ENCODE measurements at regions not wholly inside any gene's neighbourhood (a gene's known extent, or its start where the extent isn't known, plus 50 kb on each side); places are given as distances from the start of the nearest gene placed in this dataset.

GRCh38 chr22:48393041-48393370 is 1434.7 kb downstream of the BRD1 start:
- POLR2A ChIA-PET (ENCODE audit: unreplicated experiment), result no interaction called here
- no peaks in the 10 kb centered on the region for H3K4me1 ChIP-seq (ENCODE audit: control insufficient read depth, insufficient read depth, low read length)
- H3K4me3 ChIP-seq (ENCODE audit: insufficient read depth, low read depth, low read length), result no peak overlapping the region
- H3K9me1 ChIP-seq (ENCODE audit: insufficient read depth, low read length), result no peaks in the 10 kb centered on the region
- H2BK20ac ChIP-seq (ENCODE audit: low read depth, low read length), result no peak overlapping the region
- H3K4me2 ChIP-seq (ENCODE audit: low read depth, low read length), result no peak overlapping the region
- peaks cover 59% of the 10 kb centered on the region for H3K9me3 ChIP-seq (ENCODE audit: control insufficient read depth, insufficient read depth, low read length)
- in situ Hi-C loops (cut with MboI; ENCODE audit: low sequenced_read_pairs), result no loop called here
- no peak overlapping the region for H3K14ac ChIP-seq (replicated peaks; ENCODE audit: low read depth, low read length)
- H3K79me1 ChIP-seq (ENCODE audit: low read depth in 1 of 2, low read length in 2 of 2), result no peaks in the 10 kb centered on the region
- no peak overlapping the region for H2AK5ac ChIP-seq (ENCODE audit: low read depth, low read length)
- WGBS, 2 experiments (ENCODE audit: extremely low coverage in 2 of 2, insufficient read length in 1 of 2), result 55% methylated on average over 8 of the region's 13 CpGs; no CpG with 5 or more reads in 1 of the 2 experiments
- no peaks in the 10 kb centered on the region for H3K27me3 ChIP-seq (ENCODE audit: control insufficient read depth, insufficient read depth, low read length)
- dilution Hi-C loops (cut with HindIII; ENCODE audit: low sequenced_read_pairs, unreplicated experiment), result no loop called here
- no peak for ATAC-seq (ENCODE audit: low read depth)
- H2BK5ac ChIP-seq (ENCODE audit: low read depth, low read length, poor library complexity, severe bottlenecking), result no peak overlapping the region
- no peak overlapping the region for H2AK9ac ChIP-seq (replicated peaks; ENCODE audit: low read depth, low read length, poor library complexity)
- no peak overlapping the region for H2BK120ac ChIP-seq (ENCODE audit: low read depth, low read length)
- TF ChIP-seq NFE2L2 (IDR thresholded peaks at IDR 0.05; ENCODE audit: low read depth, low read length) (no peak), CHD1 (IDR thresholded peaks at IDR 0.05; ENCODE audit: low read depth, low read length) (no peak), MAFK (IDR thresholded peaks at IDR 0.05; ENCODE audit: low read depth, low read length) (no peak), BHLHE40 (IDR thresholded peaks at IDR 0.05; ENCODE audit: low read depth, low read length) (no peak), FOS (IDR thresholded peaks at IDR 0.05; ENCODE audit: low read depth, low read length) (no peak), USF2 (IDR thresholded peaks at IDR 0.05; ENCODE audit: low read depth, low read length) (no peak), SMC3 (IDR thresholded peaks at IDR 0.05; ENCODE audit: low read depth, low read length) (no peak), RFX5 (IDR thresholded peaks at IDR 0.05; ENCODE audit: low read depth, low read length) (no peak), CEBPB (IDR thresholded peaks at IDR 0.05; ENCODE audit: low read depth, low read length) (no peak), RCOR1 (IDR thresholded peaks at IDR 0.05; ENCODE audit: insufficient replicate concordance, low read length) (no peak), MXI1 (IDR thresholded peaks at IDR 0.05; ENCODE audit: borderline replicate concordance, low read depth, low read length) (no peak), MAZ (IDR thresholded peaks at IDR 0.05; ENCODE audit: borderline replicate concordance, low read depth, low read length) (no peak), ELK1 (IDR thresholded peaks at IDR 0.05; ENCODE audit: borderline replicate concordance, low read depth, low read length) (no peak), POLR2A (IDR thresholded peaks at IDR 0.05; ENCODE audit: low read depth, low read length) (no peak), CTCF (conservative IDR thresholded peaks at IDR 0.05; ENCODE audit: low read depth, low read length) (no peak)
- H2BK15ac ChIP-seq (ENCODE audit: low read depth, low read length), result no peak overlapping the region
- no TSS peak for BruUV-seq (replicated peaks)
- no peaks in the 10 kb centered on the region for H3K36me3 ChIP-seq (ENCODE audit: control insufficient read depth, insufficient read depth, low read length)
- no peak overlapping the region for H4K8ac ChIP-seq (ENCODE audit: low read depth in 2 of 2, low read length in 2 of 2)
- H4K5ac ChIP-seq (ENCODE audit: low read depth, low read length), result no peak overlapping the region
- no peak overlapping the region for H2AFZ ChIP-seq (replicated peaks; ENCODE audit: low read length, poor library complexity)
- CTCF ChIA-PET, result no interaction called here
- no peaks in the 10 kb centered on the region for H4K20me1 ChIP-seq (ENCODE audit: insufficient read depth, low read length)
- no peak overlapping the region for H3K9ac ChIP-seq (ENCODE audit: low read depth, low read length)
- H3K4ac ChIP-seq (ENCODE audit: low read depth, low read length), result no peak overlapping the region
- H3K27ac ChIP-seq (ENCODE audit: insufficient read depth, low read length), result no peak overlapping the region
- no peak for DNase-seq
- H3K56ac ChIP-seq (ENCODE audit: extremely low read depth, insufficient read depth, low read length), result no peak overlapping the region
- H4K91ac ChIP-seq (ENCODE audit: insufficient read depth, low read depth, low read length), result no peak overlapping the region
- H3K23ac ChIP-seq (ENCODE audit: low read depth, low read length), result no peak overlapping the region
- no peak overlapping the region for H3K18ac ChIP-seq (ENCODE audit: low read depth, low read length)
- intact Hi-C loops (cut with micrococcal nuclease), result no loop called here

Data from IMR-90 (cell line).